Stromal cell of bone marrow (primary cell): ENCODE measurements at regions not wholly inside any gene's neighbourhood (a gene's known extent, or its start where the extent isn't known, plus 50 kb on each side); places are given as distances from the start of the nearest gene placed in this dataset.

Source experiments
- DNase-seq: peaks from one replicate; pipeline ENCODE4 v3.0.0-alpha.2; 2012; ENCODE audit warnings: low read depth

DNA sequence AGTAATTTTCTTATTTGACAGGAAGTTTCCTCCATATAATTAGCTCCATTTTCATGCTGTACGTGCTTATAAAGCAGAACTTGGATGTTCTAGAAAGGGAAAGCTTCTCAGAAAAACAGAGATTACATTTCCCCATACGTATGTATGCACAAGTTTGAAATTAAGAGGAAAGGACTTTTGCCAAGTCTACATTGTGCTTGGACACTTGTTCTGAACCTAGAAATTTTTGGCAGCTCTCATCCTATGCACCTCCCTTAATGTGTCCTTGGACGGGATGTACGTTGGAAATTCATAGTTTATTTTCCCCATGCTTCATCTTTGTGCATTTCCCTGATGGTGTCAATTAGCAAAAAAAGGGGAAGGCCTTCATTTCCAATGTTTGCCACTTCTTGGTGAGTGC is 322.7 kb downstream of the BLID start:
- DNase-seq, result no peak

DNA sequence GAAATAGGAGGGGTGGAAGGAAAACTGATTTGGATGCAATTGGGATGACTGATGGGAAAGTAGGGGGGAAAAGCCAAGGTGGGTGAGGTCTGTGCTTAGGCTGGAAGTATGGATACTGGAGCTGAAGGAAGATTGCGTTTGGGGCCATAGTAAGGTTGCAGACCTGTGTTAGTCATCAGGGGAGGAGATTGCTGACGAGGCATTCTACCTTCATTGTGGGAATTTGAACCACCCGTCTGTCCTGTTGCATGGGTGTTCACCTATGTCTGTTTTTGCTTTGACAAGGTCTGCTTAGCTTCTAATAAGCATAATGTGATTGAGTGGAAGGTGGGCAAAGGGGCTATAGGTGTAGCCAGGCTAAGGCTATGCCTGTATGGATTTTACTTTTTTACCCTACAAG is 323.8 kb downstream of the BLID start:
- no peak for DNase-seq

DNA sequence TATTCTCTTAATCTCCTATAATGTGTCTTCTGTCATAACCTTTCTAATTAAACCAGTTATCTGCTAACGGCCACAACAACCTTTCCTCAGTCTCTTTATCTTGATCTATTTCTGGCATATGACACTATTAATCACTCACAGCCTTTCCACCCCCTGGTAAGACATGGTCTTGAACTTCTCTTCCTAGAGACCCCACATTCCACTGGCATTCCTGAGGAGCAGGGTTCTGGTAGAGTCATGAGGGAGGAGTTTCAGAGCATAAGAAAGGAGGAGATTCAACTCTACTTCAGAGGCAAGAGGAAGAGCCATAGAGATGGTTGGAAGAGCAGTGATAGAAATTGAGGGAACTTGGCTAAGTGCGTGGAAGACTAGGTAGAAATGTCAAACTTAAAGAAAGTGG is 325.6 kb downstream of the BLID start:
- DNase-seq, result no peak

DNA sequence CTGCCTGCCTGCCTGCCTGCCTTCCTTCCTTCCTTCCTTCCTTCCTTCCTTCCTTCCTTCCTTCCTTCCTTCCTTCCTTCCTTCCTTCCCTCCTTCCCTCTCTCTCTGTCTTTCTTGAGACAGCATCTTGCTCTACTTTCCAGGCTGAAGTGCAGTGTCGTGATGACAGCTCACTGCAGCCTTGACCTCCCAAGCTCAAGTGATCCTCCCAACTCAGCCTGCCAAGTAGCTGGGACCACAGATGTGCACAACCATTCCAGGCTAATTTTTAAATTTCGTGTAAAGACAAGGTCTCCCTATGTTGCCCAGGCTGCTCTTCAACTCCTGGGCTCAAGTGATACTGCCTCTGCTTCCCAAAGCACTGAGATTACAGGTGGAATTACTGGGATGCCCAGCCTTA is 328.2 kb upstream of the SORL1-AS1 start:
- no peak for DNase-seq

DNA sequence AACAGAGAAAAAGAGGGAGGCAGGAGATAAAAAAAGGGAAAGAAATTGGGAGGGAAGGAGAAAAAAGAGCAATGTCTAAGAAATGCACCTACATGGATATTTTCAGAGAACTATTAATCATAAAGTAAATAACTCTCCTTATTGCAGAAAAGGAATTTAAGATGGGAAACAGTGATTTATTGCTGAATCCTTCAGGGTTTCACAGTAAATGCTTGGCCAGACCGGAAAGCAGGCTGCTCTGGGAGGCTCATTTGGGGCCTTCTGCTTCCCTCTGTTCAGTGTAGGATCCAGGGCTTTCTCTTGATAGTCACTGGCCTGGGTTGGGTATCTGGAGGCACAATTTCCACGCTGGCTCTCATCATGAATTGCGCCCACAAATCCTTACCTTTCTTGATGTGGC is 324.3 kb upstream of the SORL1-AS1 start:
- no peak for DNase-seq

DNA sequence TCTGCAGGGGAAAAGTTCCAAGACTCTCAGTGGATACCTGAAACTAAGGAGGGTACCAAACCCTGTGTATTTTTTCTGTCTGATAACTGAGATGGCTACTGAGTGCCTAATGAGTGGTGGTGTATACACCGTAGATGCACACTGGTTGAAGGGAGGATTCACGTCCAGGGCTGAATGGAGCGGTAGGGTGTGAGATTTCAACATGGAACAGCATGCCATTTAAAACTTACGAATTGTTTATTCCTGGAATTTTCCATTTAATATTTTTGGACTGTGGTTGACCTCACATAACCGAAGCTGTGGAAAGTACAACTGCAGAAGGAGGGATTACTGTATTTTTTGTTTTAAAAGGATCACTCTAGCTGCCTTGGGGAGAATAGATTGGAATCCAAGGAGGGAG is 322.5 kb upstream of the SORL1-AS1 start:
- no peak for DNase-seq

DNA sequence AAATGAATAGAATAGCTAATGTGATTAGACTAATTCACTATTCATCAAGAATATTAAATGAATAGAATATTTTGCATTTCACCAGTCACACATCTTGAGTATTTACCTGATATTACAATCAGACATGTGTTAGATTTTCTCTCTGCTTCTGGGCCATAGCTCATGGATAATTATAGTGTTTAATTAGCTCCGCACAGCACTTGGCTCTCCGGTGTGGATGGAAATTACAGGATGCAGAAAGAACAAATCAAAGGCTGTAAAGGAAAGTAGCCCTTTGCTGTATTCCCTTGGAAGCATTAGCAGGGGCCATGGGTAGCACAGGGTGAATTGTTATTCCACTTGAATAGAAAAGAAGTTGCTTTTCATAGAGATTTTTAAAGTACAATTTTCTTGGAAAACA is 320.3 kb upstream of the SORL1-AS1 start:
- DNase-seq, result no peak

DNA sequence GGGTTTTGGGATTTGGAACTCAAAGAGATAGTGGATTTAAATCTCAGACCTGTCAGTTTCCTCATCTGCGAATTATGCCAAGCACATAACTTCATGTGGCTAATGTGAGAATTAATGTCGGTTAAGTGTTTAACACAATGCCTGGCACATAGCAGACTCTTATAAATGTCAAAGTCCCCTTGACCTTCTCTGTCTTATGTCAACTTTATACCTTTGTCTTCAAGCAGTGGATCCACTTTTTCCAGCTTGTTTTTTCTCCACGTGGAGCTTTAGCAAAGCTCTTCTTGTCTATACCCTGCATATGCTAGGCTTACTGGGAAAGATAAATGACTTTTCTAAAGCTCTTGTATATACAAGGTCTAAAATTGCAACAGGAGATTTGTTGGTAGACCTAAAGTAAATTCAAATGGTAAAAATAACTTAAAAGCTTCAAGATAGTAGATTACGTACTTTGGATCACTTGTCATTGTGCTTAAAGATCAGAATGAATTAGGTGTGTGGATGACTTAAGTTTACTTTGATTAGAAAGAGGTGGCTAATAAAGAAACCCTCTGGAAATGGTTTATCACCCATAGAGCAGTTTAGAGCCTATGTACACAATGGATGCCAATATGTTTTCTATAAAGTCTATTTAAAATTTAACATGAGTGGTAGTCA is 318.3 kb upstream of the SORL1-AS1 start:
- DNase-seq, result no peak

DNA sequence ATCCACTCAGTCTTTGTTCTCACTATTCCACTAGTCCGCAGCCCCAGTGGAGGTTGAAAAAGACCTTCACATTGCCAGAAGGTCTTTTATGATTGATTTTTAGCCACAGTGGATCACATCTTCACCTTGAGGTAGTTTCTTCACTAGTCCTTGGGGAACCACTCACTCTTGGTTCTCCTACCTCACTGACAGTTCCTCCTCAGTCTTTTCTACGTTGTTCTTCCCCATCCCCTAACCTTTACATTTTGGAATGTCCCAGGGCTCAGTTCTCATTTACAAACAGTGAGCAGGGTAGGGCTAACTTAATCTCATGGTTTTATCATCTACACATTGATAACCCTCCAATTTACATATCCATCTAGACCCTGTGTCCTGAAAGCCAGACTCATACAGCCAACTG is 316.4 kb upstream of the SORL1-AS1 start:
- DNase-seq, result no peak

DNA sequence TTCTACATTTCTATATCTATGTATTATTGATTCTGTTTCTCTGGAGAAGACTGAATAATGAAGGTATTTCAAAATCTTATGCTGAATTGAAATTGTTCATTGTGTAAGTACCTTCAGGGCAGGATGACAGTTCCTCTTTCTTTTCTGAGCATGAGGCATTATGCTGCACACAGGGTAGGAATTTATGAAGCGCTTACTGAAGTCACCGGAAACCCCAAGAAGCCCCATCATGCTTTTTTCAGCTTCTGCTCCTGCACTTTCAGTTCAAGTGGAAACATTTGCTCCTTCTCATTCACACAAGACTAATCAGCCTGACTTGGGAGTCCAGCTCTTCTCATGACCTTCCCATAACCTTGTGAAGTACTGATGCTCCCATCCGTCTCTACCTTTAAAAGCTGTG is 314.7 kb upstream of the SORL1-AS1 start:
- no peak for DNase-seq

DNA sequence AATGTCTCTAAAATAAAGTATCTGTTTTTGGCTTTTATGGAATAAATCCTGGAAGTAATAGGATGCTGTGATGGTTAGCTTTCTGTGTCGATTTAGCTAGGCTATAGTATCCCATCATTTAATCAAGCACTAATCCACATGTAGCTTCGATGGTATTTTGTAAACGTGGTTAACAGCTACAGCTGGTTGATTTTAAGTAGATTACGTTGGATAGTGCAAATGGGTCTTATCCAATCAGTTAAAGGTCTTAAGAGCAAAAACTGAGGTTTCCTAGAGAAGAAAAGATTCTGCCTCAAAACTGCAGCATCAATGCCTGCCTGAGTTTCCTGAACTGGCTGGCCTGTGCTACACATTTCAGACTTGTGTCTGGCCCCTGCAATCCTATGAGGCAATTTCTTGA is 314.2 kb upstream of the SORL1-AS1 start:
- no peak for DNase-seq

DNA sequence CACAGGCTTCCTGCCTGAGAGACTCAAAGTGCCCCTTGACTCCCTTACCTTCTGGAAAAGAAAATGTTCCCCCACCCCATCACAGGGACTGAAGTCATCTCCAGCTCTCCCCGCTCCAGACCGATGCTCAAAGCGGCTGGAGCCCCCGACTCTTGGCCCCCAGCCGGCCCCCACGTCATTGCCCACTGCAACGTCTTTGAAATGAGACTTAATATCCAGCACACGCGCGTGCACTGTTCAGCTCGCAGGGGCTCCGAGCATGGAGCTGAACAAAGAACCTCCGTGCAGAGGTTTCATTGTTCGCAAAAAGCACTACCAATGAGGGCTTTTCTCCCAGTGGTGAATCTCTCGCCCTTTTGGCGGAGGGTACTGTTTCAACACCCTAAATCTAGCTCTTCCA is 313.4 kb upstream of the SORL1-AS1 start:
- no peak for DNase-seq

DNA sequence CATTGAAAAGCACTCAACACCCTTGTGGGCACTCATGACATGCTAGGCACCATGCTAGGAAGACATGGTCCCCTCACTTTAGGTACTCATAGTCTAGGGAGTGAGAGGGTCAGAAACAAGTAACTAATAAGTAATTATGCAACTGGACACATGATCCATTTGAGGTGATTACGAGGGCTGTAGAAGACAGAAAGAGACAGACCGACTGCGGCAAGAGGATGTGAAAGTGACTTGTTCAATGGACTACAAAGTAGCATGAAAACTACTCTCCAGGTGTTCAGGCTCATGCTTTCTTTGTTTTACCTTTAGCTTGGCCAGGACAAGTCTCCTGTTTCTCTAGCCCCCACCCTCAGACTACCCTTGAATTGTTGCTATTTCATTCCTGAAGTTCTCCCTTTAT is 310.8 kb upstream of the SORL1-AS1 start:
- DNase-seq, result no peak

DNA sequence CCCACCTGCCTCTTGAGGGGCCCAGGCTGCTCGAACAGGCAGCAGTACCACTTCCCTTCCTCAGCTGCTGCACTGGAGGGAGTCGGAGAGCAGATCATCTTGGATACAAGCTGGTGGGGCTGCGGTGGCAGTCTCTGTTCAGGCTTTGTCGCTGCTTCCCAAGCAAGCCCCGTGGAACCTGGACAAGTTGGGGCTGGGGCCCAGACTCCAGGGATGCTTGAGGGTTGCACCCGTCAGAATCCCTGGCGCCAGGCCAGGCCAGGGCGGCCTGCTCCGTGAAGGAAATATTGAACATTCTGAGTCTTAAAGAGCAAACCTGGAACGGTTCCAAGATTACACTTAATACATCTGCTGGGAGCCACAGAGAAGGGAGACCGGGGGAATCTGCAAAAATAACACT is 310.1 kb upstream of the SORL1-AS1 start:
- DNase-seq, result no peak

DNA sequence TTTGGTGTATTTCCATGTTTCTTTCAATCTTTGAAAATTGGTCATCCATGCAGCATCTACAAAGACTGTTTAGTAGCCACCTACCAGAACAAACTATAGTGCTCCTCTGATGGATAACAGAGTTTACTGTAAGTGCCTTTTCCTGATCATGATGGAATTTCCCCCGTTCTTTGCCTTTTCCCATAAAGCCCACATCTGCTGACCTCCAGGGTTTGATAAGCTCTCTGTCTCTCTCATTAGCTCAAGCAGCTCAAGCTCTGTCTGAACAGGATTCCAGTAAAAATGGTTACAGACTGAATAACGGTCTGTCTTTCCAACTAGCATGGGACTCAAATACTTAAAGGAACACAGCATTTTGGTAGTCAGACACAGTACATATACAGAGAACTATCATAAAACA is 308.4 kb upstream of the SORL1-AS1 start:
- DNase-seq, result no peak

DNA sequence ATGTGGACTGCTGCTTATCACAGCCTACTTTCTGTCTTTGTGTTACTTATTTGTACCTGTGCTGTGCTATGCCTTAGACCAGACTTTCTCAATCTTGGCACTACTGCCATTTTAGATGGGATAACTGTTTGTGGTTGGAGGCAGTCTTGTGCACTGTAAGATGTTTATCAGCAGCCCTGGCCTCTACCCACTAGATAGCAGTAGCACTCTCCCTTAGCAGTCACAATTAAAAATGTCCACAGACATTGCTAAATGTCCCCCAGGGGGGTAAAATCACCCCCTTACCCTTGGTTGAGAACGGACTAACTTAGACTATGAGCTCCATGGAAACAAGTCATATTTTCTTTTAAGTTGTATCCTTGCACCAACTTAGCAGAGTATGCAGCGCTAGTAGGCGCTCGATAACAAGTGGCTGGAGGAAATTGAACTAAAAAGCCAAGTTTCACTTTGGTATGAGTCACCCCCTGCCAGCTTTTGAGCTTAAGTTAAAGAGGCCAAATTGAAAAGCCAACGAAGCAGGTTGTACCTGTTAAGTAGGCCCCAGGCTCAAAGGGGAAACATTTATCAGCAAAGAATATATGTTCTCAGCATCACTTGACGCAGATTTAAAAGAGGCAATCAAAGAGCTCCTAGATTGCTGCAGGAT is 304.8 kb upstream of the SORL1-AS1 start:
- DNase-seq, result no peak

DNA sequence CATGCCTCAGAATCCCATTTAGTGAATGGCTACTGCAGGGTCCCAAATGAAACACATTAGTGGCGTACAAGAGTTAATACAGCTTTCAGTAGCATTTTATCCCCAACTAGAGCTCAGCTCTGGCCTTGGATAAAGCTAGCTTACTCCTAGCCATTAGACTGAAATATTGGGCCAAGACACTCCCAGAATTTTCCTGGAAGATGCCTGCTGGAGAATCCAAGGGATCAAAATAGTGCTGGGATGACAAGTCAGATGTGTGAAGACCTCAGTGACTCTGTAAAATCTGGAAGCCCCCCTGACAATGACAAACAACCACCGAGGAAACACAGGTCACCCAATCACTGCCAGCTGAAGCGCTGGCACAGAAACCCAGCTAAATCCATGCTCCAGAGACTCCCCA is 303.1 kb upstream of the SORL1-AS1 start:
- DNase-seq, result no peak

DNA sequence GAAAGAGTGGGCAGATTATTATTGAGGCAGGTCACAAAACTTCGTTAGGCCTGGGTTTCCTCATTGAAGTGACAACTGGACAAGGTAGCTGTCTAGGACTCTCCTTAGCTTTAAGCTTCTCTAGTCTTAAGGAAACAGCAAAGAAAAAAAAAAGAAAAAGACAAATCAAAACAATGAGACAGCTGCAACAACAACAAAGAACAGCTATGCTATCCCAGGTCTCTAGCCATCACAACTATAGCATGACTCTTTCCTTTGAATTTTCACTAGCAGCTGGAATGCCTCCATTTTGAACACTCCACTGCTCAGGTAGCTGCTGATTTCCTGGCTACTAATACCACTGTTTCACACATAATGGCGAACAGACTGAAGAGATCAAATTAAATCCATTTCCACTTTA is 302.4 kb upstream of the SORL1-AS1 start:
- DNase-seq, result no peak

DNA sequence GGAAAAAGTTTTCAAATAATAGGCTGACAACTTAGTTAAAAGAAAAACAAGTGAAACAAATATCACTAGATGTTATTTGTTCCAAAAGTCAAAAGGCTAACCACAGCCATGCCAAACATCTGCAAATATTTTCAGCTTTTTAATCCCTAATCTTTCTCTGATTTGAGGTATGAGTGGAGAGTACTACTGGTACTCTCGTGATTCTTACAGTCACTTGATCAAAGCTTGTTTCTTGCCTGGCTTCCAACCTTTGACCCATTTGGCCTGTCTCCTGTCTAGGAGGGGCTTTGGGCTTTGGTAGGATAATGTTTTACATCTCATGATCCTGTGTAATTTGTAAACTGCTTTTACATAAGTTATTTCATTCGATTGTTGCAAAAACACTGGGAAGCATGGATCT is 301.8 kb upstream of the SORL1-AS1 start:
- no peak for DNase-seq

DNA sequence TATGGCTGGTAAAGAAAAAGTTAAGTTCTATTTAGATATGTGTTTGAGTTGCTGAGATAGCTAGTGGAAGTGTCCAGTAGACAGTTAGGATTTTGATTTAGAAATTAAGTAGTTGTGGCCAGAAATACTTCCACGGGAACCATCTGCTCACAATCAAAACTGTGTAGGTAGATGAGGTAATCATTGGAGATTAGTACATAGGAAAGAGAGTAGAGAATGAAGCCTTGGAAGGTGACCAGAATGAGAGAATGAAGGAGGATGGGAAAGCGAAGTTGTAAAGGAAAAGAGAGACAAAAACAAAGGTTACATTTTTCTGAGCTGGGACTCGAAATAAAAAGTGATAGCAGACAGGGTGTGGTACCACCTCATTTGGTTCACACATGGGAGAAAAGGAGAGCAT is 296.9 kb upstream of the SORL1-AS1 start:
- DNase-seq, result no peak

DNA sequence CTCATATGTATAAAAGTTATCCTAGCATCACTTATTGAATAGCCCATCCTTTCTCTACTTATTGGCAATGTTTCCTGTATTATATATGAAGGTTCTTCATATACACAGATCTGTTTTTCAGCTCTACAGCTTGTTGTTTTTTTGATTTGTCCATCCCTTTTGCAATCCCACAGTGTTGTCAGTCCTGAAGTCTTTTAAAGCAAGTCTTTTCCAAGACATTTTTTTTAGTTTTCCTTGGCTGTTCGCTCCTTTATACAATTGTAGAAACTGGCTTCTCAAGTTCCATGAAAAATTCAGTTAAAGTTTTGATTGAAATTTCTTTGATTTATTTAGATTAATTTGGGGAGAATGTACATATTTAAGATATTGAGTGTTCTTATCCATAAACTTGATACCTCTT is 295.3 kb upstream of the SORL1-AS1 start:
- DNase-seq, result no peak

DNA sequence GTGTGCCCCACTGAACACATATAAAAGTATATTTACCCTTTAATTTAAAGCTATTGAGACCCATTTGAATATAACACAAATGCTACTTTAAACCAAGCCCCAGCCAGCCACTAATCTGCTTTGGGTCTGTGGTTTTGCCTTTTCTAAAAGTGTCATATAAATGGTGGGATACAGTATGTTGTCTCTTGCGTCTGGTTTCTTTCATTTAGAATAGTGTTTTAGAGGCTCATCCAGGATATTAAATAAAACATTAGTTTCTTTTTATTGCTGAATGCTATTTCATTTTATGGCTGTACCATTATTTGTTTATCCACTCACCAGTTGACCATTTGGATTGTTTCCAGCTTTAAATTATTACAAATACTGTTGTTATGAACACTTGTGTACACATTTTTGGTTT is 290.5 kb upstream of the SORL1-AS1 start:
- DNase-seq, result no peak

DNA sequence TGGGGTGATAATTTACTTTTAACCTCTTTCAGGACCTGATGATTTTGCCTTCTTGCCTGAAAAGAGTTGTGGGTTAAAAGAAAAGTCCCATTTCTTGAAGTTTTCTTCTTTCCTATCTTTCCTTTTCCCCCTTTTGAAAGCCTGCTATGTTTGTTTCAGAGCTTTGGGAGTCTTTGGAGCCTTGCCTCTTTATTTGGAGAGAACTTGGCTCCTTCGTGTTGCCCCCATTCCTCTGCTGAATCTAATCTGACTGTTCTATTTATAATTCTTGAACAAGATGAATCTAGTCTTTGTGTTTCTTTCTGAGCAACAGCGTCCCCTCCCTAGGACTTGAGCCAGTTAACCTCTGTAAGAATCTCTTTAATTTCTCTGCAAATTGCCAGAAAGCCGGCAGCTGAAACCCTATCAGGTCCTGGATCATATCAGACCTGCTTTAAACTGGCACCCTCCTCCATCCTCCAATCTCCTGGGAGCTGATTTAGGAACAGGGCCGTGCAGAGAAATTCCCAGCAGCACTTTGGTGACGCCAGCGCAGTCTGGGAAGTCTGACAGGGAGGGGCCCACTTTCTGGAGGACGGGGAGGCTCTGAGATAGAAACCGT is 289.1 kb upstream of the SORL1-AS1 start:
- no peak for DNase-seq

DNA sequence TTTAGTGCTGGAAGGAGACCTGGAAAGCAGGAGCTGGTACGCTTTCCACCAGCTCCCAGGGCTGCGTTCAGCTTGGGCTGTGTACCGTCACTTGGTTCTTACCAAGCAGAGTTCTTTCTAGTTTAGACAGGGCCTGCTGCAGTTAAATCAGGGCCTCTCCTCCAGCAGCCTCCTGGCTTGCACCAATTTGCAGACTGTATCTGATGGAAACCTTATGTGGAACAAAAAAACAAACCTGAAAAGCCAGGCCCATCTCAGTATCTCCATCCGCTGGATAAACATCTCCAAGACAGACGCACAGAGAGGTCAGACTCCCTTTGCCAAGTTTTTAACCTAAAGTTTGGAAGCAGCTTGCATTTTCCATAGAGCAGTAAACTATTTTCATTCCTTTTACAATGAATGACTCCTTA is 288.6 kb upstream of the SORL1-AS1 start:
- no peak for DNase-seq
